Esophagus squamous epithelium (tissue), 5 donors: ENCODE measurements at regions not wholly inside any gene's neighbourhood (a gene's known extent, or its start where the extent isn't known, plus 50 kb on each side); places are given as distances from the start of the nearest gene placed in this dataset.
"Not testable (repeated sequence)": the region's sequence is repeated elsewhere in the genome, so short reads cannot be mapped to it uniquely, and the experiment has no call there.

ENCODE experiments used
- DNase-seq: peaks from one replicate; lab custom pipeline; 2025; lab: John Stamatoyannopoulos, UW
- H3K27ac ChIP-seq, 4 donors: fragments of 200-600 bp; sonication (generic); one replicate each; pipeline ENCODE4 v1.5.1; 2016 to 2019; ENCODE audit warnings: mild to moderate bottlenecking in 1 of 4
- H3K27me3 ChIP-seq, 4 donors: fragments of 200-600 bp; sonication (generic); 1 replicate in 3 of 4; 2 replicates in 1 of 4; pipeline versions ENCODE4 v1.5.1 to v1.6.0; 2017 to 2021; ENCODE audit warnings: antibody characterized with exemption in 1 of 4
- H3K36me3 ChIP-seq, 3 donors: fragments of 200-600 bp; sonication (generic); one replicate each; pipeline ENCODE4 v1.5.1; 2016 to 2019
- H3K4me1 ChIP-seq, 3 donors: fragments of 200-600 bp; sonication (generic); one replicate each; pipeline ENCODE4 v1.5.1; 2017 to 2019
- H3K4me3 ChIP-seq, 4 donors: fragments of 200-600 bp; sonication (generic); 1 replicate in 3 of 4; 2 replicates in 1 of 4; pipeline ENCODE4 v1.5.1; 2016 to 2019; ENCODE audit warnings: mild to moderate bottlenecking in 2 of 4, moderate library complexity in 1 of 4
- H3K9me3 ChIP-seq, 3 donors: fragments of 200-600 bp; sonication (generic); one replicate each; pipeline ENCODE4 v1.5.1; 2016 to 2019
- POLR2A ChIP-seq, 4 donors: fragments of 450-650 bp; IDR thresholded peaks; one replicate each; pipeline ENCODE4 v1.6.1; 2017; ENCODE audit warnings: antibody characterized with exemption in 4 of 4, mild to moderate bottlenecking in 4 of 4, moderate library complexity in 3 of 4
- WGBS, 2 donors: methylation state at CpG; one replicate each; pipeline ENCODE4 v1.1.5; 2018; 5-methylcytosine and 5-hydroxymethylcytosine counted together
- intact Hi-C: fragments of 100-400 bp; cut with DNase I; formaldehyde crosslinking; loops from one replicate; pipeline ENCODE4 v1.15.0; 2022
- TF ChIP-seq, protein P1 (sequence below), 6 experiments: fragments of 450-650 bp in 4 of 6; fragments of 200-600 bp in 2 of 6; sonication (generic) in 2 of 6; IDR thresholded peaks; one replicate each; pipeline ENCODE4 v1.5.1; 2016 to 2019; ENCODE audit warnings: antibody characterized with exemption in 6 of 6, mild to moderate bottlenecking in 4 of 6, moderate library complexity in 4 of 6
- donor health status: DM: yes; HTN: yes; CAD: no.

- intact Hi-C loops: no loop called here
- no peak for TF ChIP-seq POLR2A (IDR thresholded peaks at IDR 0.05)
- TF ChIP-seq, protein P1, sequence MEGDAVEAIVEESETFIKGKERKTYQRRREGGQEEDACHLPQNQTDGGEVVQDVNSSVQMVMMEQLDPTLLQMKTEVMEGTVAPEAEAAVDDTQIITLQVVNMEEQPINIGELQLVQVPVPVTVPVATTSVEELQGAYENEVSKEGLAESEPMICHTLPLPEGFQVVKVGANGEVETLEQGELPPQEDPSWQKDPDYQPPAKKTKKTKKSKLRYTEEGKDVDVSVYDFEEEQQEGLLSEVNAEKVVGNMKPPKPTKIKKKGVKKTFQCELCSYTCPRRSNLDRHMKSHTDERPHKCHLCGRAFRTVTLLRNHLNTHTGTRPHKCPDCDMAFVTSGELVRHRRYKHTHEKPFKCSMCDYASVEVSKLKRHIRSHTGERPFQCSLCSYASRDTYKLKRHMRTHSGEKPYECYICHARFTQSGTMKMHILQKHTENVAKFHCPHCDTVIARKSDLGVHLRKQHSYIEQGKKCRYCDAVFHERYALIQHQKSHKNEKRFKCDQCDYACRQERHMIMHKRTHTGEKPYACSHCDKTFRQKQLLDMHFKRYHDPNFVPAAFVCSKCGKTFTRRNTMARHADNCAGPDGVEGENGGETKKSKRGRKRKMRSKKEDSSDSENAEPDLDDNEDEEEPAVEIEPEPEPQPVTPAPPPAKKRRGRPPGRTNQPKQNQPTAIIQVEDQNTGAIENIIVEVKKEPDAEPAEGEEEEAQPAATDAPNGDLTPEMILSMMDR (IDR thresholded peaks at IDR 0.05): no peak
- no peaks in the 10 kb centered on the region for H3K27me3 ChIP-seq
- no peak overlapping the region for H3K4me3 ChIP-seq
- 81 to 89% methylated on average over 1 of the region's 1 CpG for WGBS, 2 donors
- no peaks in the 10 kb centered on the region for H3K4me1 ChIP-seq
- H3K9me3 ChIP-seq: no peaks in the 10 kb centered on the region
- DNase-seq: no peak
- no peaks in the 10 kb centered on the region for H3K36me3 ChIP-seq
- H3K27ac ChIP-seq: no peak overlapping the region
These were observed 164.4 kb upstream of the PCDH7 start for GRCh38 chr4:30555775-30556174.

DNA sequence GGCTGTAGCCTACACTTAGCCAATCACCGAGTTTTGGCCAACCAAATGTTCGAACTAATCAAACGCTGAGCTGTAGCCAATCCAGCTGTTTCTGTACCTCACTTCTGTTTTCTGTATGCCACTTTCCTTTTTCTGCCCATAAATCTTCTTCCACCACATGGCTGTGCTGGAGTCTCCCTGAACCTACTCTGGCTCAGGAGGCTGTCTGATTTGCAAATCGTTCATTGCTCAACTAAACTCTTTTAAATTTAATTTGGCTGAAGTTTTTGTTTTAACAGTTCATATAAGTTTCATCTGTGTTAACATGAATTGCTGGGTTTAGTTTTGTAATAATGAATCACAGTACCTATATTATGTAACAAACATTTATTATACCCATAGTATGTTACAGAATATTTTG, 160.7 kb upstream of the PCDH7 start:
- DNase-seq: no peak
- Histone ChIP-seq H3K27ac (no peak overlapping the region), H3K9me3 (no peaks in the 10 kb centered on the region), H3K36me3 (no peaks in the 10 kb centered on the region), H3K4me1 (no peaks in the 10 kb centered on the region), H3K4me3 (no peak overlapping the region), H3K27me3 (no peaks in the 10 kb centered on the region)
- intact Hi-C loops: no loop called here
- TF ChIP-seq POLR2A (IDR thresholded peaks at IDR 0.05): no peak
- TF ChIP-seq, protein P1 (IDR thresholded peaks at IDR 0.05): no peak
- WGBS, 2 donors: 70 to 78% methylated on average over 4 of the region's 4 CpGs

GRCh38 chr4:30586850-30587249, 133.3 kb upstream of the PCDH7 start:
- Histone ChIP-seq H3K4me1 (no peaks in the 10 kb centered on the region), H3K9me3 (no peaks in the 10 kb centered on the region), H3K27me3 (no peaks in the 10 kb centered on the region), H3K27ac (no peak overlapping the region), H3K36me3 (no peaks in the 10 kb centered on the region), H3K4me3 (no peak overlapping the region)
- WGBS, 2 donors: 77 to 93% methylated on average over 6 of the region's 9 CpGs
- no peak for DNase-seq
- intact Hi-C loops: no loop called here
- no peak for TF ChIP-seq POLR2A (IDR thresholded peaks at IDR 0.05)
- TF ChIP-seq, protein P1 (IDR thresholded peaks at IDR 0.05): no peak

DNA sequence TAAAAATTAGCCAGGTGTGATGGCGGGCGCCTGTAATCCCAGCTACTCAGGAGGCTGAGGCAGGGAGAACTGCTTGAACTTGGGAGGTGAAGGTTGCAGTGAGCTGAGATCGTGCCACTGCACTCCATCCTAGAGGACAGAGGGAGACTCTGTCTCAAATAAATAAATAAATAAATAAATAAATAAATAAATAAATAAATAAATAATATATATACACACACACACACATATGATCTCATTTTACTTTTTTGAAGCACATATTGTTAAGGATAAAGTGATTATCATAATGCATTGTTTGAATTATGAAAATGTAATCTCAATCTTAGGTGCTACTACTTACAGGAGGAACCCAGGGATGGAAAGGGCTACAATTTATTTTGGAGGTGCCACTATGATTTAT, 130.5 kb upstream of the PCDH7 start:
- H3K4me1 ChIP-seq, H3K36me3 ChIP-seq, DNase-seq, H3K27ac ChIP-seq, H3K4me3 ChIP-seq, intact Hi-C loops, H3K9me3 ChIP-seq, H3K27me3 ChIP-seq: not testable (repeated sequence)
- WGBS, 2 donors: 72 to 89% methylated on average over 3 of the region's 3 CpGs

DNA sequence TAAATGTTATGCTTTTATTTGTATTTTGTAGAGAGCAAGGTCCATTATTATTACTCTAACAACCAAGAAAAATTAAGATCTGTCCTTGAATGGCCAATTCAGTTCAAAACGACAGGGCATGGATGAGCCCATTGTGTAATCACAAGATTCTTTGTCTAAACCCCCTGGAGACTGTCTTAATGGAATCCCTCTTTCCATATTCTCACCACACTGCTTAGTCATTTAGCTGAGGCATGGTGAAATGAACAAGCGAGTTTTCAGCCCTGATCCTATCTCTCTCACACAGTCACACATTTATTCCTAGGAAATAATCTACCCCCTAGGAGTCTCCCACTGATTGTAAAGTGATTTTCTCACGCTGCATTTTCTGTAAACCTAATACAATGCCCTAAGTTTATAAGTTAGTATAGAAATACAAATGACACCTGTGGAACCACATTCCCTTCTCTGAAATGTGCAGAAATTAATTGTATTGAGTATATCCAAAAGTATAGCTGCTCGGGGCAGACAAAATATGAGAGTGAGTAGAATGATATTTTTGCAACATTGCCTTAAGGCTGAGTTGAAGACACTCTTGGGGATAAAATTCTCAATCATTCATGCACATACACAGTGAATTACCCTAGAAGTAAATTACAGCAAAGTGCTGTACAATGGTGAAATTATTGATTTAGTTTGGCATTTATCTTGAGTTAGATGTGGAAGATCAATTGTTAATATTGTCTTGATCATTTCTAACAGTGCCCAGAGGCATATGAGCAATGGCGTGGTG, 119.7 kb upstream of the PCDH7 start:
- Histone ChIP-seq H3K4me1 (no peaks in the 10 kb centered on the region), H3K4me3 (no peak overlapping the region), H3K36me3 (no peaks in the 10 kb centered on the region), H3K27me3 (no peaks in the 10 kb centered on the region), H3K27ac (no peak overlapping the region), H3K9me3 (no peaks in the 10 kb centered on the region)
- TF ChIP-seq, protein P1 (IDR thresholded peaks at IDR 0.05): no peak
- no peak for TF ChIP-seq POLR2A (IDR thresholded peaks at IDR 0.05)
- intact Hi-C loops: no loop called here
- 52 to 68% methylated on average over 5 of the region's 5 CpGs for WGBS, 2 donors
- no peak for DNase-seq
